ENCODE measurements at regions not wholly inside any gene's neighbourhood (a gene's known extent, or its start where the extent isn't known, plus 50 kb on each side); places are given as distances from the start of the nearest gene placed in this dataset.

DNA sequence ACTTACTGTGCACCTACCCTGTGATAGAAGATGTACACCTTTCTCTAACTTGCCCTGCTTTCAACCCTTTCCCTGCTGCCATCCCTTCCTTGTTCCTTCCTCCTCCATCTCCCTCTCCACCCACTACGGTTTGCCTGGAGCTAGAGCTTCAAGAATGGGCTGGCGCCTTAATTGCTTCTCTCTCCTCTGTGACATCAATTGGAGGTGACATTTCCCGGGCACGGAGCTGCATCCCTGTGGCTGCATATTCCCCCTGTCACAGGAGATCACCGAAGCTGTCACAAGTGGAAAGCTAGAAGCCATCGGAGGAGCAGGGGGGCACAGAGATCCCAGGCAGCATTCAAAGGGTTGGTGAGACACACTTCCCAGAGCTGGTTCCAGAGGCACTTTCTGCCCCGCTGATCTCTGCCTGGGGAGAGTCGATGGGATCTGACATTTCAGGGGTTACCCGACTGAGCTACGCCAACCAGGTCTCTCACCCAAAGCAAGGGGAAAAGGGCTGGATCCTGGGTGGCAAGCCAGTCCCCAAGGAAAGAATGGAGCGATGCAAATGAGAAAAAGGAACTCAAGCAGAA lies 604.9 kb downstream of the MED13L start:
- no peak overlapping the region for H3K4me3 Mint-ChIP-seq
- POLR2A ChIA-PET, result no interaction called here
- no peak overlapping the region for H3K27ac Mint-ChIP-seq
- H3K27me3 Mint-ChIP-seq (ENCODE audit: low read depth), result no peaks in the 10 kb centered on the region
- no peaks in the 10 kb centered on the region for H3K9me3 Mint-ChIP-seq (ENCODE audit: insufficient read depth)
- CTCF ChIA-PET, result no interaction called here
- ATAC-seq (no peak), DNase-seq (no peak)
- H3K36me3 Mint-ChIP-seq (ENCODE audit: low read depth), result no peaks in the 10 kb centered on the region
- H3K4me1 Mint-ChIP-seq (ENCODE audit: low read depth), result no peaks in the 10 kb centered on the region

DNA sequence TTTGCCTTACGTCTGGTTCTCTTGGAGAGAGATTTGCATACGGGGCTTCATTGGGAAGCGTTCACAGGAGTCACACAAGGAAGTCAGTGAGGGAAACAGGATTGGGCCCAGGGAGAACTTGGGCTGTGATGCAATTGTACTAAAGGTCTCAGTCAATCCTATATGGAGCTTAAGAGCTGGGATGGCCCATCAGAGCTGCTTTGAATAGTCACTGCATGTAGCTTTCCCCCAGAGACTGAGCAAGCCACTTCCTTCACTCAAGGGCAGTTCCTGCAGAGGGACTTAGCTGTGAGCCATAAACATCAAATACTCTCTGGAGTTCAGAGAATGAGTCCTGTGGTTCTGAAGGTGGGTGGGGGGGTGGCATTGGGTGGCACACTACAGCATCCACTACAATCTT lies 605.4 kb downstream of the MED13L start:
- Mint-ChIP-seq H3K36me3 (ENCODE audit: low read depth) (no peaks in the 10 kb centered on the region), H3K9me3 (ENCODE audit: insufficient read depth) (no peaks in the 10 kb centered on the region), H3K27ac (no peak overlapping the region), H3K27me3 (ENCODE audit: low read depth) (no peaks in the 10 kb centered on the region), H3K4me3 (no peak overlapping the region), H3K4me1 (ENCODE audit: low read depth) (no peaks in the 10 kb centered on the region)
- ChIA-PET CTCF (no interaction called here), POLR2A (no interaction called here)
- ATAC-seq, result no peak
- DNase-seq, result no peak

DNA sequence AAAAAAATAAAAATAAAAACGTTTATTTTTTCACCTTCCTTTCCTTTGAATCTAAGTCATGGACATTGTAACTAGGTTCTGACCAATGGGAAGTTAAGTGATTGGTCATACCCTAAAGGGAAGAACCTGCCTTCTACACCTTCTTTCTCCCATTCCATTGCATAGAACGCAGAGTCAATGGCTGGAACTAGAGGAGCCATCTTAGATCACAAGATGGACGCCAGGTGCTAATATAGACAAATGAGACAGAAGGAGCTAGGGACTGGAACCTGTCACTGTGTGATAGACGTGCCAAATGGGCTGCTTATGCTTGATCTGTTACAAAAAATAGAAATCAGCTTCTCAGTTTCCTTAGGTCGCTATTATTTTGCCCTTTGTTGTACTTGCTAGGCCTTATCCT lies 606.6 kb downstream of the MED13L start:
- no peak overlapping the region for H3K4me3 Mint-ChIP-seq
- DNase-seq, result no peak
- no peaks in the 10 kb centered on the region for H3K4me1 Mint-ChIP-seq (ENCODE audit: low read depth)
- H3K27ac Mint-ChIP-seq, result no peak overlapping the region
- no peaks in the 10 kb centered on the region for H3K27me3 Mint-ChIP-seq (ENCODE audit: low read depth)
- no peak for ATAC-seq
- ChIA-PET CTCF (no interaction called here), POLR2A (no interaction called here)
- H3K9me3 Mint-ChIP-seq (ENCODE audit: insufficient read depth), result no peaks in the 10 kb centered on the region
- H3K36me3 Mint-ChIP-seq (ENCODE audit: low read depth), result no peaks in the 10 kb centered on the region

DNA sequence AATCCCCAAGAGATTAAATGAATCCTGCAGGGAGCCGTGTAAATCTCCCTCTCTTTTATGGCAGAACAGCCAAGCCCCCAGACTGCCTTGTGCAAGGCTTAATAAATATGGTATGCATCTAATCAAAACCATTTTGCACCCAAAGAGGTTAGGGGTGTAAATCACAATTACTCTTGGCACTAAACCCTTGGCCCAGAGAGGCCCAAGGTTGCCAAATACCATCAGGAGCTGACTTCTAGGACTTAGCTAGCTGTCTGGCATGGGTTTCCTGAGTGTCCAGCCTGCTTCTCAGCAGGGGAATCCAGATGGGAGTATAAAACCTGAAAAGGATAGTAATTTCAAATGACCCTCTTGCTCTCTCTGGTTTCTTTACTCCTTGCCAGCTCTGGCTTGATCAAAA lies 610.4 kb downstream of the MED13L start:
- Mint-ChIP-seq H3K4me1 (ENCODE audit: low read depth) (no peaks in the 10 kb centered on the region), H3K36me3 (ENCODE audit: low read depth) (no peaks in the 10 kb centered on the region), H3K9me3 (ENCODE audit: insufficient read depth) (no peaks in the 10 kb centered on the region), H3K27me3 (ENCODE audit: low read depth) (no peaks in the 10 kb centered on the region), H3K27ac (no peak overlapping the region), H3K4me3 (no peak overlapping the region)
- no peak for ATAC-seq
- CTCF ChIA-PET, result no interaction called here
- POLR2A ChIA-PET, result no interaction called here
- DNase-seq, result no peak

DNA sequence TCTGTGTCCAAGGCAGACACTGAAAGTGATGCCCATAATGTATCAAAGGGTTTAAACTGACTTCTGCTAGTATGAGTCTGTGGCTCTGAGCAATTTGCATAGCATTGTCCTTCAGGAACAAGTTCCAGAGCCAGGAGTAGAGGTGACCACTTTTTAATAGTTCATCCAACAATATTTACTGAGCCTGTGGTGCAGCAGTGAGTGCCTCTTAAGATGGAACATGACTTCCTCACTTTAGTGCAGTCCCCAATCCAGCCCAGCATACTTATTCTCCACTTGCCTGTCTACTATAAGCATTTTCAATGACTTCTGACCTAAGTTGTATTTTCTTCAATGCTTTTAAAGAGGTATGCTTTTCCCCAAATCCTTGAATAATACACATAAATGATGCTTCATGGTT lies 611.3 kb downstream of the MED13L start:
- ATAC-seq (no peak), DNase-seq (no peak)
- CTCF ChIA-PET, result no interaction called here
- POLR2A ChIA-PET, result no interaction called here
- Mint-ChIP-seq H3K4me3 (no peak overlapping the region), H3K27me3 (ENCODE audit: low read depth) (no peaks in the 10 kb centered on the region), H3K27ac (no peak overlapping the region), H3K36me3 (ENCODE audit: low read depth) (no peaks in the 10 kb centered on the region), H3K4me1 (ENCODE audit: low read depth) (no peaks in the 10 kb centered on the region), H3K9me3 (ENCODE audit: insufficient read depth) (no peaks in the 10 kb centered on the region)

DNA sequence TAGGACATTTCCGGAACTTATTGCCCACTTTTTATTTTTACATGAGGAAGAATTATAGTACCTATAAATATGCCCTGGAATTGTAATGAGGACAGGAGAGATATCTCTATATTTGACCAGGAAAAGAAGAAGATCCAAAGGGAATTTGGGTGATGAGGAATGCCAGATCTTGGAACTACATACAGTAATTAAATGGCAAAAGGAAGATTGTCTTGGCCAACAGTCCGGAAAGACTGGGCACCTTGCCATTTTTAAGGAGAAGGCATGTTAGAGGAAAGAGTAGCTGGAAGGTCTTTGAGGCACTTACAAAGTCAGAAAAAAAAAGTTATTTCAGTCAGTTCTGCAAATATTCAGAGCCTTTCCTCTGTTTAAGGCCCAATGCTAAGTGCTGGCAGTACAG lies 616.4 kb downstream of the MED13L start:
- Mint-ChIP-seq H3K4me3 (no peak overlapping the region), H3K9me3 (ENCODE audit: insufficient read depth) (no peaks in the 10 kb centered on the region), H3K4me1 (ENCODE audit: low read depth) (no peaks in the 10 kb centered on the region), H3K27ac (no peak overlapping the region), H3K27me3 (ENCODE audit: low read depth) (no peaks in the 10 kb centered on the region), H3K36me3 (ENCODE audit: low read depth) (no peaks in the 10 kb centered on the region)
- ChIA-PET CTCF (no interaction called here), POLR2A (no interaction called here)
- ATAC-seq (no peak), DNase-seq (no peak)

DNA sequence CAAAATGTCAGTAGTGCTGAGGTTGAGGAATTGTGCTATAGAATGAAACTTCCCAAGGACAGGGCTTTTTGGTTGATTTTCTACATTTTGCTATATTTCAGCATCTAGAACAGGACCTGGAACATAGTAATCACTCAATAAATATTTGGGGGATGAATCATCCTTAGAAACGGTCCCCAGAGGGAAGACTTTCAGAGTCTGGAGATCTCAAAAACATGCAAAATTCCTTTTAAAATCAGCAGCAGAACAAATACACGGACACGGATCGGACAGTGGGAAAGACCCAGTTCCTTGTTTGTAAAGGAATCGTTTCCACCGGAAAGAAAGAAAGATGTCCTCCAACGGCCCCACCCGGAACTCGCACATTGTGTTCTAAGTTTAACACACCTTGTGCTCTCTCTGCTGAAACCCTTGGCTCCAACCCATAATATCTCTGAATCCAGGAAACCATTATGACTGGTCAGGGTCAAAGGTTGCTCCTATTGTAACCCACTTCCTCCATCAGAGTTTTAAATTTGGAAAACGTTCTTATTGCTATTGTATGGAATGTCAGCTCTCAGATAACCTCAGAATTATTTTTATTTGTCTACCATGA lies 617.2 kb downstream of the MED13L start:
- Mint-ChIP-seq H3K9me3 (ENCODE audit: insufficient read depth) (no peaks in the 10 kb centered on the region), H3K27ac (no peak overlapping the region), H3K4me3 (no peak overlapping the region), H3K4me1 (ENCODE audit: low read depth) (no peaks in the 10 kb centered on the region), H3K36me3 (ENCODE audit: low read depth) (no peaks in the 10 kb centered on the region), H3K27me3 (ENCODE audit: low read depth) (no peaks in the 10 kb centered on the region)
- DNase-seq (no peak), ATAC-seq (no peak)
- ChIA-PET CTCF (no interaction called here), POLR2A (no interaction called here)

DNA sequence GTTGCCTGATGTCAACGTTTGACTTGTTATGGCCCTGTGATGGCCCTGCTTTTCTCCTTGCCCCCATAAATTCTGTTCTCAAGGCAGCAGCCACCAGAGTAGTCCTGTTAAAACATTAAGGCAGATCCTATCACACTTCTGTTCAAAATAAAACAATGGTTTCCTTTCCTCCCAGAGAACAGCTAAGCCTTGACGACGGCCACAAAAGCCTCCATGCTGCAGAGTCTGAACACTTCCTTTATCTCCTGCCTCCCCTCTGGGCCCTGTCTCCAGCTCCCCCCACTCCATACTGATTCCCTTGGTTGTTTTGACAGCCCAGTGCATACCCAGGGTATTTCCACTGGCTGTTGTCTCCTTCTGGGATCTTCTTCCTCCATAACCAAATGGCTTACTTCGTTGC lies 618.1 kb downstream of the MED13L start:
- H3K27me3 Mint-ChIP-seq (ENCODE audit: low read depth), result peaks cover 2% of the 10 kb centered on the region
- POLR2A ChIA-PET, result no interaction called here
- H3K27ac Mint-ChIP-seq, result no peak overlapping the region
- CTCF ChIA-PET, result no interaction called here
- DNase-seq, result no peak
- no peaks in the 10 kb centered on the region for H3K9me3 Mint-ChIP-seq (ENCODE audit: insufficient read depth)
- no peaks in the 10 kb centered on the region for H3K36me3 Mint-ChIP-seq (ENCODE audit: low read depth)
- H3K4me1 Mint-ChIP-seq (ENCODE audit: low read depth), result no peaks in the 10 kb centered on the region
- ATAC-seq, result no peak
- no peak overlapping the region for H3K4me3 Mint-ChIP-seq

DNA sequence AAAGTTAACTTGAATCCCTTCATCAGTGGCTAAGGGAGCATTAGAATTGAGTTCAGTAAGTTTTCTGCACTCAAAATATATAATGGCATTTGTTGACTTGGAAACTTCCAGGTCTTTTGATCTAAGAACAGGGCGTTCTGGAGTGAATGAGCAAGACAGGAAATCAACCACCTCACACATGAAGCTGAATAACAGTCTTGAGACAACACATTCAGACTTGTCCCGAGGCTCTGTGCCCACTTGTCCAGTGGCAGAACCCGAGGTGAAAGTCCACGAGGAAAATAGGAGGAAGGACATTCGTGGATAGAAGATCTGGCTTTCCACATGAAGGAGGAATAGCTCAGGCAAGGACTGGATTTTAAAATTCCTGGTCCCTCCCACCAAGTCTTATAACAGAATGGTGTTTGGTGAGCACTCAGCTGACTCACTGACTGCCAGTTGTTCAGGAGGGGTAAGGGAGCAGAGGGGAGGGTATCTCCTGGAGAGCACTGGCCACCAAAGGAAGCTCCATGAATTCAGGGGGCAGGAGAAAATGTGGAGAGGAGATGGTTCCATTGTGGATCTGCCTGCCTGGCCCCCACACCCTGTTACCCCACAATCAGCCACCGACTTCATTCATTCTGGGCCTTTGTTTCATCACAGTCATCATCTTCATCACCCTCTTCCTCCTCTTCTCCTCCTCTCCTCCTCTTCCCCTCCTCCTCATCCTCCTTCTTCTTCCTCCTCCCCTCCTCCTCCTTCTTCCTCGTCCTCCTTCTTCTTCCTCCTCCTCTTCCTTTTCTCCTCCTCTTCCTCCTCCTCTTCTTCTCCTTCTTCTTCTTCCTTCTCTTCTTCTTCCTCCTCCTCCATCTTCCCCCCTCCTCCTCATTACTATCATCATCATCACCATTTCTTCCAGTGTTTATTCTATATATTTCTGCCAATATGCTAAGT lies 620.1 kb downstream of the MED13L start:
- DNase-seq (no peak), ATAC-seq (no peak)
- Mint-ChIP-seq H3K27me3 (ENCODE audit: low read depth) (peaks cover 2% of the 10 kb centered on the region), H3K4me3 (no peak overlapping the region), H3K9me3 (ENCODE audit: insufficient read depth) (no peaks in the 10 kb centered on the region), H3K27ac (no peak overlapping the region), H3K36me3 (ENCODE audit: low read depth) (no peaks in the 10 kb centered on the region), H3K4me1 (ENCODE audit: low read depth) (no peaks in the 10 kb centered on the region)
- ChIA-PET CTCF (no interaction called here), POLR2A (no interaction called here)

DNA sequence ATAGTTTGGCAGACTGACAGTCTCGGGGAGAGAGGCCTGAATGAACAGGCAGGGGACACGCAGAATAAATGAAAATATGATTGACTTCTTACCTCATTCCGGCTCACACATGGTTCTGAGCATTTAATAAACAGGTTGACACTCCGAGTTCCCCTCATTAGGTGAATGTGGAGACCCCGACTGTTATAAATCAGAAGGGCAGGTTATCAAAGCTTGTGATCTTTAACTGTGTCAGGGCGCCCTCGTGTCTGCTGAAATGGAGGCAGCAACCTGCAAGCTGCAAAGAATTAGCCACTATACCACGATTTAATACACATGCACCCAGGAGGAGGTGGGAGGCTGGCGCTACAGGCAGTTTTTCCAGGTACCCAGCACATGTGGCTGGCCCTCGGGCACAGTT lies 627.5 kb downstream of the MED13L start:
- H3K36me3 Mint-ChIP-seq (ENCODE audit: low read depth), result no peaks in the 10 kb centered on the region
- ChIA-PET CTCF (no interaction called here), POLR2A (no interaction called here)
- no peaks in the 10 kb centered on the region for H3K4me1 Mint-ChIP-seq (ENCODE audit: low read depth)
- H3K4me3 Mint-ChIP-seq, result no peak overlapping the region
- no peaks in the 10 kb centered on the region for H3K9me3 Mint-ChIP-seq (ENCODE audit: insufficient read depth)
- ATAC-seq, result no peak
- DNase-seq, result no peak
- peaks cover 2% of the 10 kb centered on the region for H3K27me3 Mint-ChIP-seq (ENCODE audit: low read depth)
- no peak overlapping the region for H3K27ac Mint-ChIP-seq

DNA sequence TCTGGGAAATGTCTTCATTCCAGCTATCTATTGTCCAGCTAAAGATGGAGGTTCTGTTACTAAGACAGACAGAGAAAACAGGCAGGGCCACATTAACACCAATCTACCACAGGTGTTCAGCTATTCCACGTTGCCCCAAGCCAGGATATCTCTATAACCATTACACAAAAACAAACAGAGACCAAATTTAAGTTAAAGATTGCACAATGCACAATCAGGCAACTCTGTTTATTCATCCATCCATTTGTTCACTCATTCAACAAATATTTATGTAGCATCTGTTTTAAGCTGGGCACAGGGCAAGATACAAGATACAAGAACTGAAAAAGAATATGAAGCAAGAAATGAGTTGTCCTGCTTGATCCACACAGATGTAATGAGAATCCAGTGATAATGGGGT lies 629.0 kb downstream of the MED13L start:
- H3K27me3 Mint-ChIP-seq (ENCODE audit: low read depth), result no peaks in the 10 kb centered on the region
- ChIA-PET POLR2A (no interaction called here), CTCF (no interaction called here)
- DNase-seq (no peak), ATAC-seq (no peak)
- no peaks in the 10 kb centered on the region for H3K36me3 Mint-ChIP-seq (ENCODE audit: low read depth)
- no peak overlapping the region for H3K4me3 Mint-ChIP-seq
- no peak overlapping the region for H3K27ac Mint-ChIP-seq
- H3K9me3 Mint-ChIP-seq (ENCODE audit: insufficient read depth), result no peaks in the 10 kb centered on the region
- no peaks in the 10 kb centered on the region for H3K4me1 Mint-ChIP-seq (ENCODE audit: low read depth)

DNA sequence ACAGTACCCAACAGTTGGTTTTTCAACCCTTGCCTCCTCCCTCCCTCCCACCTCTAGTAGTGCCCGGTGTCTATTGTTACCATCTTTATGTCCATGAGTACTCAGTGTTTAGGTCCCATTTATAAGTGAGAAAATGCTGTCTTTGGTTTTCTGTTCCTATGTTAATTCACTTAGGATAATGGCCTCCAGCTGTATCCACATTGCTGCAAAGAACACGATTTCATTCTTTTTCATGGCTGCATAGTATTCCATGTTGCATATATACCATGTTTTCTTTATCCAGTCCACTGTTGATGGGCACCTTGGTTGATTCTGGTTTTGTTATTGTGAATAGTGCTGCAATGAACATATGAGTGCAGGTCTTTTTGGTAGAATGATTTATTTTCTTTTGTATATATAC lies 631.3 kb downstream of the MED13L start:
- Mint-ChIP-seq H3K27ac (no peak overlapping the region), H3K9me3 (ENCODE audit: insufficient read depth) (no peaks in the 10 kb centered on the region)
- CTCF ChIA-PET, result no interaction called here

DNA sequence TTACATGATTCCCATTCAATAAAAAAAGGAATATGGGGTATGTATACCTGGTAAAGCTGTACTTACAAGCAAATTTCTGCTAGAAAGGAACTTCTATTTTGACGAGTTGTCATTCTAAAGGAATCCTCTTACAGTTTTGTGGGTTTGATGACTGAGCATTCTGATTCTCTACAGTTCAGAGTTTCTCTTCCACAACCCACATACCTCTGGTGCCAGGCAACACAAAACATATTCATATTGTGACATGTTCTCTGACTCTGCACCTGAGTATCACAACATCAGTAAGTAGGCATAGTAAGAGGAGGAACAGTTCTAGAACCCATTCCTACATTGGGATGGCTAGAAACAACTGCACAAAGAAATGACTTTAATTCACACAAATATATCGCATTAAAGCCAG lies 636.6 kb downstream of the MED13L start:
- ATAC-seq, result no peak
- H3K4me3 Mint-ChIP-seq, result no peak overlapping the region
- POLR2A ChIA-PET, result no interaction called here

More for the DNA sequence above, 631.3 kb downstream of the MED13L start:
- H3K27me3 Mint-ChIP-seq (ENCODE audit: low read depth), result no peaks in the 10 kb centered on the region
- no peaks in the 10 kb centered on the region for H3K4me1 Mint-ChIP-seq (ENCODE audit: low read depth)
- DNase-seq (no peak), ATAC-seq (no peak)
- POLR2A ChIA-PET, result no interaction called here
- no peak overlapping the region for H3K4me3 Mint-ChIP-seq
- H3K36me3 Mint-ChIP-seq (ENCODE audit: low read depth), result no peaks in the 10 kb centered on the region

More for the DNA sequence above, 636.6 kb downstream of the MED13L start:
- Mint-ChIP-seq H3K27ac (no peak overlapping the region), H3K4me1 (ENCODE audit: low read depth) (no peaks in the 10 kb centered on the region), H3K9me3 (ENCODE audit: insufficient read depth) (no peaks in the 10 kb centered on the region), H3K36me3 (ENCODE audit: low read depth) (no peaks in the 10 kb centered on the region), H3K27me3 (ENCODE audit: low read depth) (no peaks in the 10 kb centered on the region)
- CTCF ChIA-PET, result no interaction called here
- DNase-seq, result no peak
